ENCODE measurements at regions not wholly inside any gene's neighbourhood (a gene's known extent, or its start where the extent isn't known, plus 50 kb on each side); places are given as distances from the start of the nearest gene placed in this dataset.

- Histone ChIP-seq H4K20me1 (ENCODE audit: insufficient read depth, low read length) (no peaks in the 10 kb centered on the region), H3K9ac (ENCODE audit: insufficient read depth, low read depth, low read length) (no peak overlapping the region), H3K79me2 (ENCODE audit: insufficient read depth, low read length) (no peaks in the 10 kb centered on the region), H2AFZ (ENCODE audit: low read length) (no peak overlapping the region), H3K9me3 (ENCODE audit: low read length) (no peaks in the 10 kb centered on the region), H3K4me1 (ENCODE audit: insufficient read depth, low read length) (no peaks in the 10 kb centered on the region), H3K27ac (ENCODE audit: extremely low read length, insufficient read depth, low read length) (no peak overlapping the region), H3K36me3 (replicated peaks in 1 of 2; ENCODE audit: control insufficient read depth in 1 of 2, insufficient read depth in 2 of 2, low read length in 2 of 2) (no peaks in the 10 kb centered on the region), H3K4me3 (replicated peaks in 1 of 3; ENCODE audit: insufficient read depth in 1 of 3, low read depth in 2 of 3, low read length in 3 of 3) (no peak overlapping the region), H3K4me2 (ENCODE audit: low read depth, low read length) (no peak overlapping the region), H3K27me3 (ENCODE audit: control insufficient read depth in 1 of 2, insufficient read depth in 2 of 2, low read length in 2 of 2) (peaks cover 0 to 25% of the 10 kb centered on the region in 2 experiments; a peak in 4 of 5 replicates)
- ATAC-seq (no peak), DNase-seq (ENCODE audit: low spot score) (no peak), FAIRE-seq (no peak)
- POLR2A ChIA-PET = no interaction called here
- no peak for TF ChIP-seq ZNF138 (CRISPR knock-in tag; IDR thresholded peaks at IDR 0.05; ENCODE audit: low read depth)
- CTCF ChIA-PET (ENCODE audit: low intra/inter-chr PET ratio, low total read pairs) = no interaction called here
- intact Hi-C loops (cut with micrococcal nuclease; ENCODE audit: unreplicated experiment) = no loop called here
- 37% methylated on average over 9 of the region's 9 CpGs for WGBS (ENCODE audit: low lambda C conversion rate)
- in situ Hi-C loops (cut with HindIII; ENCODE audit: extremely low pct_ligation_motif_present, low pct_unique_long_range_greater_than_20kb) = no loop called here
- no TSS peak for BruUV-seq (replicated peaks)
Measured at GRCh38 chr16:66146798-66147197, 219.7 kb upstream of the CDH5 start.

GRCh38 chr16:66144641-66145040 lies 221.8 kb upstream of the CDH5 start:
- BruUV-seq (replicated peaks) = no TSS peak
- FAIRE-seq = no peak
- no peak for DNase-seq (ENCODE audit: low spot score)

GRCh38 chr16:66143415-66143814 lies 223.1 kb upstream of the CDH5 start:
- in situ Hi-C loops (cut with HindIII; ENCODE audit: extremely low pct_ligation_motif_present, low pct_unique_long_range_greater_than_20kb) (no loop called here), intact Hi-C loops (cut with micrococcal nuclease; ENCODE audit: unreplicated experiment) (no loop called here)
- Histone ChIP-seq H4K20me1 (ENCODE audit: insufficient read depth, low read length) (no peaks in the 10 kb centered on the region), H3K27me3 (ENCODE audit: control insufficient read depth in 1 of 2, insufficient read depth in 2 of 2, low read length in 2 of 2) (peaks cover 0 to 18% of the 10 kb centered on the region in 2 experiments; a peak in 3 of 5 replicates), H3K4me3 (replicated peaks in 1 of 3; ENCODE audit: insufficient read depth in 1 of 3, low read depth in 2 of 3, low read length in 3 of 3) (no peak overlapping the region), H3K27ac (ENCODE audit: extremely low read length, insufficient read depth, low read length) (no peak overlapping the region), H3K79me2 (ENCODE audit: insufficient read depth, low read length) (no peaks in the 10 kb centered on the region), H3K36me3 (replicated peaks in 1 of 2; ENCODE audit: control insufficient read depth in 1 of 2, insufficient read depth in 2 of 2, low read length in 2 of 2) (no peaks in the 10 kb centered on the region), H3K9me3 (ENCODE audit: low read length) (no peaks in the 10 kb centered on the region), H3K9ac (ENCODE audit: insufficient read depth, low read depth, low read length) (no peak overlapping the region), H2AFZ (ENCODE audit: low read length) (no peak overlapping the region), H3K4me2 (ENCODE audit: low read depth, low read length) (no peak overlapping the region), H3K4me1 (ENCODE audit: insufficient read depth, low read length) (no peaks in the 10 kb centered on the region)
- CTCF ChIA-PET (ENCODE audit: low intra/inter-chr PET ratio, low total read pairs) = no interaction called here
- TF ChIP-seq SMARCC2 (IDR thresholded peaks at IDR 0.05) (no peak), DNMT1 (CRISPR knock-in tag; IDR thresholded peaks at IDR 0.05) (no peak), ZNF629 (CRISPR knock-in tag; conservative IDR thresholded peaks at IDR 0.05) (0 out of 2 replicates have a peak, but pooled peaks have one; percentile 32)
- 0% methylated on average over 1 of the region's 1 CpG for WGBS (ENCODE audit: low lambda C conversion rate)
- POLR2A ChIA-PET = no interaction called here
- DNase-seq (ENCODE audit: low spot score) (no peak), FAIRE-seq (no peak), ATAC-seq (no peak)
- no TSS peak for BruUV-seq (replicated peaks)

More at GRCh38 chr16:66144641-66145040, 221.8 kb upstream of the CDH5 start:
- intact Hi-C loops (cut with micrococcal nuclease; ENCODE audit: unreplicated experiment) = no loop called here
- CTCF ChIA-PET (ENCODE audit: low intra/inter-chr PET ratio, low total read pairs) = no interaction called here
- in situ Hi-C loops (cut with HindIII; ENCODE audit: extremely low pct_ligation_motif_present, low pct_unique_long_range_greater_than_20kb) = no loop called here
- H3K79me2 ChIP-seq (ENCODE audit: insufficient read depth, low read length) = no peaks in the 10 kb centered on the region
- ATAC-seq = no peak
- H3K4me2 ChIP-seq (ENCODE audit: low read depth, low read length) = no peak overlapping the region
- no peak overlapping the region for H2AFZ ChIP-seq (ENCODE audit: low read length)
- peaks cover 0 to 15% of the 10 kb centered on the region in 2 experiments; a peak in 3 of 5 replicates for H3K27me3 ChIP-seq (ENCODE audit: control insufficient read depth in 1 of 2, insufficient read depth in 2 of 2, low read length in 2 of 2)
- no peaks in the 10 kb centered on the region for H3K4me1 ChIP-seq (ENCODE audit: insufficient read depth, low read length)
- no peaks in the 10 kb centered on the region for H3K36me3 ChIP-seq (replicated peaks in 1 of 2; ENCODE audit: control insufficient read depth in 1 of 2, insufficient read depth in 2 of 2, low read length in 2 of 2)
- H3K27ac ChIP-seq (ENCODE audit: extremely low read length, insufficient read depth, low read length) = no peak overlapping the region
- TF ChIP-seq ZNF33B (CRISPR knock-in tag; IDR thresholded peaks at IDR 0.05) = no peak
- TF ChIP-seq GTF2F1 (IDR thresholded peaks at IDR 0.05; ENCODE audit: low read length) = no peak
- no peak for TF ChIP-seq KAT2B (IDR thresholded peaks at IDR 0.05; ENCODE audit: borderline replicate concordance, low read depth, low read length)
- no peak for TF ChIP-seq PAX8 (CRISPR knock-in tag; IDR thresholded peaks at IDR 0.05; ENCODE audit: borderline replicate concordance)
- H3K9me3 ChIP-seq (ENCODE audit: low read length) = no peaks in the 10 kb centered on the region
- H3K9ac ChIP-seq (ENCODE audit: insufficient read depth, low read depth, low read length) = no peak overlapping the region
- WGBS (ENCODE audit: low lambda C conversion rate) = 46% methylated on average over 3 of the region's 3 CpGs
- H4K20me1 ChIP-seq (ENCODE audit: insufficient read depth, low read length) = no peaks in the 10 kb centered on the region
- H3K4me3 ChIP-seq (replicated peaks in 1 of 3; ENCODE audit: insufficient read depth in 1 of 3, low read depth in 2 of 3, low read length in 3 of 3) = no peak overlapping the region
- POLR2A ChIA-PET = no interaction called here
